ENCODE measurements at regions not wholly inside any gene's neighbourhood (a gene's known extent, or its start where the extent isn't known, plus 50 kb on each side); places are given as distances from the start of the nearest gene placed in this dataset.

- in situ Hi-C loops (cut with HindIII; ENCODE audit: low sequenced_read_pairs), result loop anchor here (10.0 kb wide), 1 partner anchor 192 kb away; no protein-coding TSS in a partner anchor
Measured at GRCh38 chr20:56986931-56987720, 279.3 kb downstream of the BMP7 start.

- in situ Hi-C loops (cut with HindIII; ENCODE audit: low sequenced_read_pairs), result loop anchor here (10.0 kb wide), 1 partner anchor 193 kb away; no protein-coding TSS in a partner anchor
Measured at GRCh38 chr20:56987986-56988385, 278.5 kb downstream of the BMP7 start.

DNA sequence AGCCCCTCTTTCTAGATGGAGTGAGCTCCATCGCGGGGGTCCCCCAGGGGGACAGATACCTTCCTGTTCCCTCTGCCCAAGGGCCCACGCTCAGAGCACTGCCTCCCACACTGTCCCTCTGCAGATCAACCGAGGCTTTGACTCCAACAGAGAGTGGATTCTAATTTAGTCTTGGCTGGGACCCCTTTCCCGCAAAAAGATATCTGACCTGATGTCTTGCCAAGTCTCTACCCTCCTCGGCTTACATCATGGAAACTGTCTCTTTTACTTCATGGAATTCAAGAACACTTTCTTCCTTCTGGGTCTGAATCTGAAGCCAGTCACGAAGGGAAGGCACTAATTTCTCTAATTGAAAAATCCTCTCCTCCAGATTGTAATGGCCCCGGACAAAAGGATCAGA, 278.0 kb downstream of the BMP7 start:
- in situ Hi-C loops (cut with HindIII; ENCODE audit: low sequenced_read_pairs), result loop anchor here (10.0 kb wide), 1 partner anchor 194 kb away; no protein-coding TSS in a partner anchor

DNA sequence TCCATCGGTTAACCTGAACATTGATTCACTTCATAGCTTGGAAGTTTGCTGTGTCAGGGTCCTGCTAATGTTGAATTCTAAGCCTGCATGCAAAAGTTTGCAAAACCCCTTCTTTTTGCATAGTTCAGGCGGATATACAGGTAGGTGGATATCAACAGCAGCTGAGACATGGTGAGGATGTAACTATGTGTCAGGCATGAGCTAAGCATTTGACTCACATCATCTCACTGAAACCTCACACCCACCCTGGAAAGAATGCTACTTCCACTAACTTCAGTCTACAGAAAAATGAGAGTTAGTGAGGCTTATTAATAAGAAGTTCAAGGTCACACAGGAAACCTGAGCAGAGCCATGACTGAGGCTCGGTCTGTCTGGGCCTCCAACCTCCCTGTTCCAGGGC, 276.9 kb downstream of the BMP7 start:
- in situ Hi-C loops (cut with HindIII; ENCODE audit: low sequenced_read_pairs), result loop anchor here (10.0 kb wide), 1 partner anchor 195 kb away; no protein-coding TSS in a partner anchor

- in situ Hi-C loops (cut with HindIII; ENCODE audit: low sequenced_read_pairs), result no loop called here
Measured at GRCh38 chr20:56993020-56993559, 273.4 kb downstream of the BMP7 start.

- in situ Hi-C loops (cut with HindIII; ENCODE audit: low sequenced_read_pairs), result no loop called here
Measured at GRCh38 chr20:56994006-56994405, 272.4 kb downstream of the BMP7 start.

- in situ Hi-C loops (cut with HindIII; ENCODE audit: low sequenced_read_pairs), result no loop called here
Measured at GRCh38 chr20:56995149-56995548, 271.3 kb downstream of the BMP7 start.

DNA sequence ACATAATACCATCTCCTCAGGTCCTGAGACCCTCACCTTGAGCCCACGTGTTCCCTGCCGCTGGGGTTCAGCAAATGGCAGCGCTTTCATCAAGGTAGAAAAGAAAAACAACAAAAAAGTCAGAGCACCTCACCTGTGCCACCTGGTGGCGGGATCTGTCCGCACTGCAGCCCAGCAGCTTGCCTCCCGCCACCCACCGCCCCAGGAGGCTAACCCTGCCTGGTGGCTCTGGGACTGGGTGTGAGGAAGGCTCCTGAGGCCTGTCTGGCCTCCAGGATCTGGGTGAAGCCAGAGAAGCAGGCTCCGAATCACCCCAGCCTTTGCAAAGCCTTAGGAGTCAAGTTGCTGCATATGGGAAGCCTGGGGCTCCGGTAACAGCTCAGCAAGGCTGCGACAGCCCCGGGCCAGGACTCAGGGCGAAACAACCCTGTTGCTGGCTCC, 270.8 kb downstream of the BMP7 start:
- in situ Hi-C loops (cut with HindIII; ENCODE audit: low sequenced_read_pairs), result no loop called here

DNA sequence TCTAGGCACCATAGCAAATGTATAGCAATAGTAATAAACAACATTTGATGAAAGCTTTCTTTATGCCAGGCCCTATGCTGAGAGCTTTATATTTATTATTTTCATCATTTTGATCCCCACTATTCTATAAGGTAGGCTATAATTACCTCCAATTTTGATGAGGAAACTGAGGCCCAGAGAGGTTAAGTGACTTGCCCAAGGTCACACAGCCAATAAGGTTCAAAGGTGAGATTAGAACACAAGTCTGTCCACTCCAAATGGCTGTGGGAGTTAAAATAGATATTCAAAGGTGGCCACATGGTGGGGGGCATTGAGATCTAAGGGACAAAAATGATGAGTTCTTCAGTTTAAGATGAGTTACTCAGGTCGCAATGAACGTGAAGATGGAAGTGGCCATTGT, 269.9 kb downstream of the BMP7 start:
- in situ Hi-C loops (cut with HindIII; ENCODE audit: low sequenced_read_pairs), result no loop called here

- in situ Hi-C loops (cut with HindIII; ENCODE audit: low sequenced_read_pairs), result no loop called here
Measured at GRCh38 chr20:56998438-56998837, 268.0 kb downstream of the BMP7 start.

DNA sequence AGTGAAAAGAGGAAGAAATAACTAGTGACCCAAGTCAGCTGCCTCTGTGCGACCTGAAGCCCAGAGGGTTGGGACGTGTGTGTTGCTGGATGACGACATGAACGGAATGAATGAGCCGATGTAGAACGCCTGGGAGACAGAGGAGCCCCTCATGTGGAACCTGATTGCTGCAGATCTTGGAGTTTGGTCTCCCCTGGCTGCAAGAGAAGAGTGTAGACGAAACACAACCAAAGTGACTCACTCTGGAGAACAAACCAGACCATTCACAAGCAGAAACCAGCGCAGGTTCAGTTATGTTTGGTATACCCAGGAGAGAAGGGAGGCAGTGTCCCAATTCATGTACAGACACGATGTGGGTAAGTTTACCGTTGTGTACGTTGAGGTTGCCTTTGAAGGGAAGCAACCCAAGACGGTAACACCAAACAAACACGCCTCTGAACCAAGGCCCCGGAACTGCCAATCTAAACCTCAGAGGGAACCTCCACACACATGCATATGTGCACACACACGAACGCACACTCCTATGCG, 265.9 kb downstream of the BMP7 start:
- in situ Hi-C loops (cut with HindIII; ENCODE audit: low sequenced_read_pairs), result no loop called here

DNA sequence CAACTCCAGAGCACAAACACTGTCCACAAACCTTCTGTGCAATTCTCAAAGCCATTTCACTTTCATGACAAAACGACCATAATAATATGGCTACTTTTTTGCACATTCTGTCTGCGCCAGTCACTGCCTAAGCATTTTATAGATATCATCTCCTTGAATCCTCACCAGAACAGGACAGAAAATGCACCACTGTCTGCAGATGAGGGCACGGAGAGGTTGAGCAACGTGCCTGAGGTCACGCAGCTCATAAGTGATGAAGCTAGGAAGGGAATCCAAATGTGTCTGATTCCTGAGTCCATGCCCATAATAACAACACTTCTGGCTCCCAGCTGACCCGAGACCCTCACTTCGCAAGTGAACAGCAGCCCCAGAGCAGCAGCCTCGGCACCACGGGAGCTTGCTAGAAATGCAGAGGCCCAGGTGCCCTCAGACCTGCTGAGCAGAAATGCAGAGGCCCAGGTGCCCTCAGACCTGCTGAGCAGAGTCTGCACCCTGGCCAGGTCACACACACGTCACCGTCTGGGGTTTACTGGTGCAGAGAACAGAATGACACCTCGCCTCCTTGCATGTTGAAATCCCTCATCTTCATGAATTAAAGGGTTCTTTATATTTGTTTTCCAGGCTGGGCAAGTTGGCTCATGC, 265.2 kb downstream of the BMP7 start:
- in situ Hi-C loops (cut with HindIII; ENCODE audit: low sequenced_read_pairs), result no loop called here

GRCh38 chr20:57002066-57002570, 264.3 kb downstream of the BMP7 start:
- in situ Hi-C loops (cut with HindIII; ENCODE audit: low sequenced_read_pairs), result no loop called here

GRCh38 chr20:57003012-57003411, 263.4 kb downstream of the BMP7 start:
- in situ Hi-C loops (cut with HindIII; ENCODE audit: low sequenced_read_pairs), result no loop called here

DNA sequence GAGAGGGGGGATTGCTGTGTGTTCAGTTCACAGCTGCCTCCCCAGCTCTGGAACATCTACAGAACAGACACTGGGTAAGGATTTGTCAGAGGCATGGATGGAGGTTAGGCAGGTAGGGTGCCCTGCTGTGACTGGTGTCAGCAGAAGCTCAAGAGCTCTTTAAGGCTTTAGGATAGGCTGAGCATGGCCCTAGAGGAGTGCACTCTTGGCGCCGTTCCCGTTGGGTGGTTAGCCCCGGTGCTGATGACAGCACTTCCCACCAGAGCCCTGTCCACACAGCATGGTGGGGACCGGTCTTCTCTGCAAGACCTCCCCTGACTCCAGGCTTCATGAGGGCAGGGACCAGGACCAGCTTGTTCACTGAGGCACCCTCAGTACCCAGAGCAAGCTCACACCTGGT, 262.0 kb downstream of the BMP7 start:
- in situ Hi-C loops (cut with HindIII; ENCODE audit: low sequenced_read_pairs), result no loop called here

DNA sequence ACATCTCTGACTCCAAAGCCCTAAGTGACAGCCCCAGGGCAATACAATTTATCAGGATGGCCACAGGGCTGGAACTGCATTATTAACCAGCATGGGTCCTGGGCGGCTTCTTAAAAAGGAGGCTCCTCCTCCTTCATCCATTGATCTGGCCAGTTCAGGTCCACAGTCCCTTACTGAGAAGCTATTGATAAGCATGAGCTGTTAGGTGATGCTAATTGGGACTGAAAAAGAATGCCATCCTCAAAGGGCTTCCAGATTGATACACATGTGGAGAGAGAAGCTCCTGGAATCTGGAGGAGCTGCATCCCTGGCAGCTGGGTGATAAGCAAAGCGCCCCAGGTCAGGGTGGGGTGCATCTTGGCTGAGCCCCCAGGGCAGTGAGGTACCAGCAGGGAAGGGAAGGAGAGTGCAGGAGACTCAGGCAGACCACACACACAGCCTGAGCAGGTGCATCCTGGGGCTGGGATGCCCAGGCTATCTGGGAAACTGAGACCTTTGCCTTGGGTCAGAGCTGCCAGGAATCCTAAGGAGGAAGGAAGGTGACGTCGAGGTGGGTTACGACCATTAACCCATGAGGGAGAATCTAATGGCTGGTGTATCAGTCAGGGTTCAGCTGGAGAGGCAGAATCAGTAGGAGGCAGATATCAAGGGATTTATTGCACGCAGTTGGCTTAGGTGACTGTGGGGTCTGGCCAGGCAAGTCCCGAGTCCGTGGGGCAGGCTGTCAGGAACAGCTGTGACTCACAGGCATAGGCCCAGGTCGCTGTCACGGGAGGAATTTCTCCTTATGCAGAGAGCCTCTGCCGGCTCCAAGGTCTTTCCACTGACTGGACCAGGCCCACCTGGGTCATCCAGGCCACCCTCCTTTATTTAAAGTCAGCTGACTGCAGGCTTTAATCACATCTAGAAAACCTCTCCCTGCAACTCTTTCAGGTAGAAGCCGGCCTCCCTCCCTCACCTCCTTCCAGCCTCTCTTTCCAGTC, 261.2 kb downstream of the BMP7 start:
- in situ Hi-C loops (cut with HindIII; ENCODE audit: low sequenced_read_pairs), result no loop called here

GRCh38 chr20:57006411-57007170, 259.9 kb downstream of the BMP7 start:
- in situ Hi-C loops (cut with HindIII; ENCODE audit: low sequenced_read_pairs), result no loop called here

DNA sequence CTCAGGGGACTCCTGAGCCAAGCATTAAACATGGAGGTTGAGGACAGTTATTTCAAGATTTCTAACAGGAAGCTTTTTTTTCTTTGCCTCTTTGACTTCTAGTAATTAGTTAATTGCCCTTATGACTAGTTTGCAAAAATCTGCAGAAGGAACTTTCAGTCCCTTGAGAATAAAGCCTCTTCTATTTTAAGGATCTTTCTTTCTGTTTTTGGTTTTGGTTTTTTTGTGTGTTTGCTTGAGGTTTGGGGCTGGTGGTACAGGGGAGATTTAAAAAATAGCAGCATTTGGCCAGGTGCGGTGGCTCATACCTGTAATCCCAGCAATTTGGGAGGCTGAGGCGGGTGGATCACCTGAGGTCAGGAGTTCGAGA, 259.3 kb downstream of the BMP7 start:
- in situ Hi-C loops (cut with HindIII; ENCODE audit: low sequenced_read_pairs), result no loop called here

- in situ Hi-C loops (cut with HindIII; ENCODE audit: low sequenced_read_pairs), result no loop called here
Measured at GRCh38 chr20:57008217-57008616, 258.2 kb downstream of the BMP7 start.

- in situ Hi-C loops (cut with HindIII; ENCODE audit: low sequenced_read_pairs), result no loop called here
Measured at GRCh38 chr20:57009355-57009754, 257.1 kb downstream of the BMP7 start.
